G401 (cell line): ENCODE measurements at regions not wholly inside any gene's neighbourhood (a gene's known extent, or its start where the extent isn't known, plus 50 kb on each side); places are given as distances from the start of the nearest gene placed in this dataset.

Experiments used
- DNase-seq: peaks from one replicate; pipeline ENCODE4 v3.0.0-alpha.2; 2015; ENCODE audit warnings: low spot score
- in situ Hi-C: cut with HindIII; loops from 2 replicates; pipeline ENCODE4 v1.10.0; 2016; ENCODE audit warnings: low sequenced_read_pairs, mixed read lengths

- in situ Hi-C loops, result no loop called here
- DNase-seq, result no peak
Measured at GRCh38 chr2:64861452-64862397, 127.5 kb upstream of the SLC1A4 start.

GRCh38 chr2:64862623-64863022 is 126.6 kb upstream of the SLC1A4 start:
- in situ Hi-C loops, result no loop called here
- no peak for DNase-seq

- DNase-seq, result no peak
- in situ Hi-C loops, result no loop called here
Measured at GRCh38 chr2:64863097-64863820, 125.9 kb upstream of the SLC1A4 start.

- DNase-seq, result peak; percentile 75
- in situ Hi-C loops, result no loop called here
Measured at GRCh38 chr2:64865073-64865830, 123.9 kb upstream of the SLC1A4 start.

- DNase-seq, result no peak
- in situ Hi-C loops, result no loop called here
Measured at GRCh38 chr2:64865831-64866345, 123.3 kb upstream of the SLC1A4 start.

GRCh38 chr2:64866797-64867196 is 122.4 kb upstream of the SLC1A4 start:
- DNase-seq, result no peak
- in situ Hi-C loops, result no loop called here

GRCh38 chr2:64867253-64867996 is 121.8 kb upstream of the SLC1A4 start:
- in situ Hi-C loops, result no loop called here

GRCh38 chr2:64869126-64869525 is 120.1 kb upstream of the SLC1A4 start:
- in situ Hi-C loops, result no loop called here
- no peak for DNase-seq

More at GRCh38 chr2:64867253-64867996, 121.8 kb upstream of the SLC1A4 start:
- no peak for DNase-seq

- in situ Hi-C loops, result no loop called here
Measured at GRCh38 chr2:64873472-64873924, 115.7 kb upstream of the SLC1A4 start.

GRCh38 chr2:64874593-64874992 is 114.6 kb upstream of the SLC1A4 start:
- no peak for DNase-seq
- in situ Hi-C loops, result no loop called here

More at GRCh38 chr2:64873472-64873924, 115.7 kb upstream of the SLC1A4 start:
- DNase-seq, result peak; percentile 70

GRCh38 chr2:64875368-64875767 is 113.8 kb upstream of the SLC1A4 start:
- no peak for DNase-seq
- in situ Hi-C loops, result no loop called here

- DNase-seq, result no peak
- in situ Hi-C loops, result no loop called here
Measured at GRCh38 chr2:64876137-64876647, 113.0 kb upstream of the SLC1A4 start.

- no peak for DNase-seq
- in situ Hi-C loops, result no loop called here
Measured at GRCh38 chr2:64879745-64880144, 109.5 kb upstream of the SLC1A4 start.

- in situ Hi-C loops, result no loop called here
- DNase-seq, result no peak
Measured at GRCh38 chr2:64880193-64880951, 108.8 kb upstream of the SLC1A4 start.

GRCh38 chr2:64881037-64881492 is 108.1 kb upstream of the SLC1A4 start:
- in situ Hi-C loops, result no loop called here

GRCh38 chr2:64887565-64887964 is 101.6 kb upstream of the SLC1A4 start:
- in situ Hi-C loops, result no loop called here
- no peak for DNase-seq

More at GRCh38 chr2:64881037-64881492, 108.1 kb upstream of the SLC1A4 start:
- DNase-seq, result no peak

- DNase-seq, result peak; percentile 10
- in situ Hi-C loops, result no loop called here
Measured at GRCh38 chr2:64888591-64889309, 100.4 kb upstream of the SLC1A4 start.
